ENCODE measurements at regions not wholly inside any gene's neighbourhood (a gene's known extent, or its start where the extent isn't known, plus 50 kb on each side); places are given as distances from the start of the nearest gene placed in this dataset.

- H3K9me3 ChIP-seq (ENCODE audit: control insufficient read depth, low read length): no peaks in the 10 kb centered on the region
- peak overlapping the region; percentile 34 for H2AFZ ChIP-seq
- no peak overlapping the region for H3K27ac ChIP-seq
- H3K79me2 ChIP-seq: no peaks in the 10 kb centered on the region
- no peaks in the 10 kb centered on the region for H3K27me3 ChIP-seq (ENCODE audit: control insufficient read depth, insufficient read depth, low read length)
- no peak overlapping the region for H3K4me2 ChIP-seq (ENCODE audit: low read length)
- TF ChIP-seq, protein P1, sequence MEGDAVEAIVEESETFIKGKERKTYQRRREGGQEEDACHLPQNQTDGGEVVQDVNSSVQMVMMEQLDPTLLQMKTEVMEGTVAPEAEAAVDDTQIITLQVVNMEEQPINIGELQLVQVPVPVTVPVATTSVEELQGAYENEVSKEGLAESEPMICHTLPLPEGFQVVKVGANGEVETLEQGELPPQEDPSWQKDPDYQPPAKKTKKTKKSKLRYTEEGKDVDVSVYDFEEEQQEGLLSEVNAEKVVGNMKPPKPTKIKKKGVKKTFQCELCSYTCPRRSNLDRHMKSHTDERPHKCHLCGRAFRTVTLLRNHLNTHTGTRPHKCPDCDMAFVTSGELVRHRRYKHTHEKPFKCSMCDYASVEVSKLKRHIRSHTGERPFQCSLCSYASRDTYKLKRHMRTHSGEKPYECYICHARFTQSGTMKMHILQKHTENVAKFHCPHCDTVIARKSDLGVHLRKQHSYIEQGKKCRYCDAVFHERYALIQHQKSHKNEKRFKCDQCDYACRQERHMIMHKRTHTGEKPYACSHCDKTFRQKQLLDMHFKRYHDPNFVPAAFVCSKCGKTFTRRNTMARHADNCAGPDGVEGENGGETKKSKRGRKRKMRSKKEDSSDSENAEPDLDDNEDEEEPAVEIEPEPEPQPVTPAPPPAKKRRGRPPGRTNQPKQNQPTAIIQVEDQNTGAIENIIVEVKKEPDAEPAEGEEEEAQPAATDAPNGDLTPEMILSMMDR (IDR thresholded peaks at IDR 0.05): no peak
- H3K4me3 ChIP-seq (ENCODE audit: low read depth, low read length): no peak overlapping the region
- no peaks in the 10 kb centered on the region for H3K36me3 ChIP-seq (ENCODE audit: control insufficient read depth, insufficient read depth, low read length)
- no peak overlapping the region for H3K9ac ChIP-seq
- no peaks in the 10 kb centered on the region for H3K4me1 ChIP-seq
These were observed 134.7 kb upstream of the CRY1 start for GRCh38 chr12:107228076-107228475.

GRCh38 chr12:107229827-107230226 lies 136.5 kb upstream of the CRY1 start:
- Histone ChIP-seq H3K36me3 (ENCODE audit: control insufficient read depth, insufficient read depth, low read length) (no peaks in the 10 kb centered on the region), H3K9me3 (ENCODE audit: control insufficient read depth, low read length) (no peaks in the 10 kb centered on the region), H3K4me1 (no peaks in the 10 kb centered on the region), H3K27ac (no peak overlapping the region), H3K4me3 (ENCODE audit: low read depth, low read length) (no peak overlapping the region), H3K27me3 (ENCODE audit: control insufficient read depth, insufficient read depth, low read length) (no peaks in the 10 kb centered on the region), H3K79me2 (no peaks in the 10 kb centered on the region), H2AFZ (no peak overlapping the region), H3K9ac (no peak overlapping the region), H3K4me2 (ENCODE audit: low read length) (no peak overlapping the region)
- TF ChIP-seq, protein P1 (IDR thresholded peaks at IDR 0.05): no peak

- Histone ChIP-seq H2AFZ (no peak overlapping the region), H3K9me3 (ENCODE audit: control insufficient read depth, low read length) (no peaks in the 10 kb centered on the region), H3K79me2 (no peaks in the 10 kb centered on the region), H3K4me2 (ENCODE audit: low read length) (no peak overlapping the region), H3K27me3 (ENCODE audit: control insufficient read depth, insufficient read depth, low read length) (no peaks in the 10 kb centered on the region), H3K4me3 (ENCODE audit: low read depth, low read length) (no peak overlapping the region), H3K27ac (no peak overlapping the region), H3K36me3 (ENCODE audit: control insufficient read depth, insufficient read depth, low read length) (no peaks in the 10 kb centered on the region), H3K9ac (no peak overlapping the region), H3K4me1 (no peaks in the 10 kb centered on the region)
- TF ChIP-seq, protein P1 (IDR thresholded peaks at IDR 0.05): no peak
These were observed 138.0 kb upstream of the CRY1 start for GRCh38 chr12:107231303-107231702.

GRCh38 chr12:107233551-107233950 lies 140.2 kb upstream of the CRY1 start:
- H3K27ac ChIP-seq: no peak overlapping the region
- no peak overlapping the region for H3K4me3 ChIP-seq (ENCODE audit: low read depth, low read length)
- TF ChIP-seq, protein P1 (IDR thresholded peaks at IDR 0.05): no peak
- no peak overlapping the region for H2AFZ ChIP-seq
- H3K4me1 ChIP-seq: peaks cover 3% of the 10 kb centered on the region
- H3K27me3 ChIP-seq (ENCODE audit: control insufficient read depth, insufficient read depth, low read length): no peaks in the 10 kb centered on the region
- H3K9me3 ChIP-seq (ENCODE audit: control insufficient read depth, low read length): no peaks in the 10 kb centered on the region
- H3K4me2 ChIP-seq (ENCODE audit: low read length): no peak overlapping the region
- H3K9ac ChIP-seq: no peak overlapping the region
- H3K36me3 ChIP-seq (ENCODE audit: control insufficient read depth, insufficient read depth, low read length): no peaks in the 10 kb centered on the region
- no peaks in the 10 kb centered on the region for H3K79me2 ChIP-seq

- H3K36me3 ChIP-seq (ENCODE audit: control insufficient read depth, insufficient read depth, low read length): no peaks in the 10 kb centered on the region
- TF ChIP-seq, protein P1 (IDR thresholded peaks at IDR 0.05): no peak
- no peak overlapping the region for H3K27ac ChIP-seq
- no peak overlapping the region for H3K9ac ChIP-seq
- no peak overlapping the region for H2AFZ ChIP-seq
- no peak overlapping the region for H3K4me2 ChIP-seq (ENCODE audit: low read length)
- H3K4me3 ChIP-seq (ENCODE audit: low read depth, low read length): no peak overlapping the region
- H3K79me2 ChIP-seq: no peaks in the 10 kb centered on the region
- H3K9me3 ChIP-seq (ENCODE audit: control insufficient read depth, low read length): no peaks in the 10 kb centered on the region
- peaks cover 3% of the 10 kb centered on the region for H3K4me1 ChIP-seq
- no peaks in the 10 kb centered on the region for H3K27me3 ChIP-seq (ENCODE audit: control insufficient read depth, insufficient read depth, low read length)
These were observed 142.3 kb upstream of the CRY1 start for GRCh38 chr12:107235600-107235999.
